IMR-90 (cell line): ENCODE measurements at regions not wholly inside any gene's neighbourhood (a gene's known extent, or its start where the extent isn't known, plus 50 kb on each side); places are given as distances from the start of the nearest gene placed in this dataset.

Source experiments
- ATAC-seq: fragments of 200-7000 bp; cut with Tn5 transposase; 2 replicates; pipeline ENCODE4 v1.9.1; 2020; ENCODE audit warnings: low read depth, mild to moderate bottlenecking, moderate library complexity
- BruUV-seq: library from RNA; stranded (reverse); fragments of 400-500 nt; replicated peaks from 2 replicates; lab custom pipeline; 2021; lab: Mats Ljungman, UMichigan
- CTCF ChIA-PET: fragments of 300-600 bp; formaldehyde crosslinking; extraction: SDS; loops from one replicate; lab custom pipeline; 2021; ENCODE audit warnings: antibody characterized with exemption; lab: Yijun Ruan, JAX
- POLR2A ChIA-PET: fragments of 300-600 bp; sonication (Branson Sonifier 250); formaldehyde crosslinking; loops from one replicate; lab custom pipeline; 2022; ENCODE audit warnings: antibody characterized with exemption; ENCODE audit not compliant: unreplicated experiment; lab: Charles Lee
- DNase-seq: peaks from one replicate; pipeline ENCODE4 v3.0.0; 2013
- H2AFZ ChIP-seq: replicated peaks from 2 replicates; pipeline ENCODE3; 2013; ENCODE audit warnings: low read length, mild to moderate bottlenecking; ENCODE audit not compliant: poor library complexity
- H2AK5ac ChIP-seq: 2 replicates; pipeline ENCODE4 v1.6.1; 2013; ENCODE audit warnings: low read depth, low read length, inconsistent platforms
- H2AK9ac ChIP-seq: replicated peaks from 2 replicates; pipeline ENCODE3; 2013; ENCODE audit warnings: mild to moderate bottlenecking, low read depth, low read length, moderate library complexity; ENCODE audit not compliant: poor library complexity
- H2BK120ac ChIP-seq: 2 replicates; pipeline ENCODE4 v1.6.1; 2013; ENCODE audit warnings: low read depth, low read length, inconsistent platforms
- H2BK15ac ChIP-seq: 3 replicates; pipeline ENCODE4 v1.6.1; 2013; ENCODE audit warnings: low read depth, low read length, inconsistent platforms
- H2BK20ac ChIP-seq: 2 replicates; pipeline ENCODE4 v1.6.1; 2013; ENCODE audit warnings: low read depth, mild to moderate bottlenecking, inconsistent platforms, low read length, moderate library complexity
- H2BK5ac ChIP-seq: 2 replicates; pipeline ENCODE4 v1.6.1; 2013; ENCODE audit warnings: mild to moderate bottlenecking, low read depth, low read length, inconsistent platforms; ENCODE audit not compliant: poor library complexity, severe bottlenecking
- H3K14ac ChIP-seq: replicated peaks from 2 replicates; pipeline ENCODE4 v1.6.1; 2013; ENCODE audit warnings: low read depth, low read length, inconsistent platforms
- H3K18ac ChIP-seq: 2 replicates; pipeline ENCODE4 v1.6.1; 2013; ENCODE audit warnings: low read depth, low read length, control low read depth
- H3K23ac ChIP-seq: 2 replicates; pipeline ENCODE4 v1.6.1; 2013; ENCODE audit warnings: low read depth, low read length, inconsistent platforms
- H3K27ac ChIP-seq: 2 replicates; pipeline ENCODE4 v1.5.1; 2013; ENCODE audit warnings: mild to moderate bottlenecking, control low read depth, low read length; ENCODE audit not compliant: insufficient read depth
- H3K27me3 ChIP-seq: 2 replicates; pipeline ENCODE4 v1.6.1; 2013; ENCODE audit warnings: low read length; ENCODE audit not compliant: control insufficient read depth, insufficient read depth
- H3K36me3 ChIP-seq: 2 replicates; pipeline ENCODE4 v1.6.1; 2013; ENCODE audit warnings: low read length, mixed read lengths; ENCODE audit not compliant: control insufficient read depth, insufficient read depth
- H3K4ac ChIP-seq: 2 replicates; pipeline ENCODE4 v1.6.1; 2013; ENCODE audit warnings: low read depth, low read length, inconsistent platforms
- H3K4me1 ChIP-seq: 2 replicates; pipeline ENCODE4 v1.6.1; 2013; ENCODE audit warnings: low read length, mixed read lengths; ENCODE audit not compliant: control insufficient read depth, insufficient read depth
- H3K4me2 ChIP-seq: 2 replicates; pipeline ENCODE4 v1.6.1; 2013; ENCODE audit warnings: low read depth, mild to moderate bottlenecking, control low read depth, low read length, moderate library complexity
- H3K4me3 ChIP-seq: 2 replicates; pipeline ENCODE4 v1.5.1; 2013; ENCODE audit warnings: low read depth, mild to moderate bottlenecking, control low read depth, low read length, moderate library complexity; ENCODE audit not compliant: insufficient read depth
- H3K56ac ChIP-seq: 2 replicates; pipeline ENCODE4 v1.6.1; 2013; ENCODE audit warnings: low read length, inconsistent platforms; ENCODE audit not compliant: insufficient read depth; ENCODE audit errors: extremely low read depth
- H3K79me1 ChIP-seq, 2 experiments: 2 replicates each; pipeline ENCODE4 v1.6.1; 2013; ENCODE audit warnings: low read length in 2 of 2, inconsistent platforms in 1 of 2, low read depth in 1 of 2
- H3K9ac ChIP-seq: 2 replicates; pipeline ENCODE4 v1.6.1; 2013; ENCODE audit warnings: low read depth, low read length, control low read depth
- H3K9me1 ChIP-seq: 2 replicates; pipeline ENCODE4 v1.6.1; 2013; ENCODE audit warnings: low read length, inconsistent platforms; ENCODE audit not compliant: insufficient read depth
- H3K9me3 ChIP-seq: 2 replicates; pipeline ENCODE4 v1.6.1; 2013; ENCODE audit warnings: low read length; ENCODE audit not compliant: control insufficient read depth, insufficient read depth
- H4K20me1 ChIP-seq: 2 replicates; pipeline ENCODE4 v1.6.1; 2013; ENCODE audit warnings: low read length, inconsistent platforms; ENCODE audit not compliant: insufficient read depth
- H4K5ac ChIP-seq: 2 replicates; pipeline ENCODE4 v1.6.1; 2013; ENCODE audit warnings: mild to moderate bottlenecking, low read depth, low read length, control low read depth
- H4K8ac ChIP-seq, 2 experiments: 2 replicates each; pipeline ENCODE4 v1.6.1; 2013; ENCODE audit warnings: low read depth in 2 of 2, low read length in 2 of 2, control low read depth in 1 of 2, inconsistent platforms in 1 of 2
- H4K91ac ChIP-seq: 2 replicates; pipeline ENCODE4 v1.6.1; 2013; ENCODE audit warnings: low read depth, low read length, inconsistent platforms; ENCODE audit not compliant: insufficient read depth
- BHLHE40 ChIP-seq: fragments of 150-350 bp; IDR thresholded peaks from 2 replicates; pipeline ENCODE4 v1.6.1; 2016; ENCODE audit warnings: mild to moderate bottlenecking, low read depth, low read length
- CEBPB ChIP-seq: IDR thresholded peaks from 2 replicates; pipeline ENCODE4 v1.6.1; 2012; ENCODE audit warnings: low read depth, low read length, improper control_type of control experiment
- CHD1 ChIP-seq: IDR thresholded peaks from 2 replicates; pipeline ENCODE4 v1.6.1; 2012; ENCODE audit warnings: low read depth, low read length, improper control_type of control experiment
- CTCF ChIP-seq: conservative IDR thresholded peaks from 2 replicates; pipeline ENCODE4 v1.5.1; 2012; ENCODE audit warnings: mild to moderate bottlenecking, low read depth, low read length, improper control_type of control experiment
- ELK1 ChIP-seq: fragments of 150-350 bp; IDR thresholded peaks from 2 replicates; pipeline ENCODE4 v1.6.1; 2016; ENCODE audit warnings: low read depth, mild to moderate bottlenecking, low read length, moderate library complexity, borderline replicate concordance
- FOS ChIP-seq: fragments of 150-350 bp; IDR thresholded peaks from 2 replicates; pipeline ENCODE4 v1.6.1; 2016; ENCODE audit warnings: low read depth, low read length
- MAZ ChIP-seq: IDR thresholded peaks from 2 replicates; pipeline ENCODE4 v1.6.1; 2012; ENCODE audit warnings: low read depth, mild to moderate bottlenecking, low read length, improper control_type of control experiment, moderate library complexity, borderline replicate concordance
- MXI1 ChIP-seq: IDR thresholded peaks from 2 replicates; pipeline ENCODE4 v1.6.1; 2012; ENCODE audit warnings: low read depth, mild to moderate bottlenecking, low read length, moderate library complexity, borderline replicate concordance
- RAD21 ChIP-seq: IDR thresholded peaks from 2 replicates; pipeline ENCODE4 v1.6.1; 2012; ENCODE audit warnings: low read length, improper control_type of control experiment
- RCOR1 ChIP-seq: IDR thresholded peaks from 2 replicates; pipeline ENCODE4 v1.6.1; 2012; ENCODE audit warnings: mild to moderate bottlenecking, low read length, improper control_type of control experiment; ENCODE audit not compliant: insufficient replicate concordance
- RFX5 ChIP-seq: IDR thresholded peaks from 2 replicates; pipeline ENCODE4 v1.8.0; 2012; ENCODE audit warnings: low read depth, mild to moderate bottlenecking, low read length, moderate library complexity
- SMC3 ChIP-seq: fragments of 150-350 bp; IDR thresholded peaks from 2 replicates; pipeline ENCODE4 v1.6.1; 2016; ENCODE audit warnings: low read depth, mild to moderate bottlenecking, antibody characterized with exemption, low read length, moderate library complexity
- USF2 ChIP-seq: fragments of 150-350 bp; IDR thresholded peaks from 2 replicates; pipeline ENCODE4 v1.6.1; 2017; ENCODE audit warnings: mild to moderate bottlenecking, antibody characterized with exemption, low read length, low read depth
- WGBS, 2 experiments: methylation state at CpG; one replicate each; pipeline versions ENCODE4 v1.1.5 to v1.1.7; 2013; ENCODE audit warnings: missing lambda C conversion rate in 2 of 2; ENCODE audit not compliant: insufficient read length in 1 of 2; ENCODE audit errors: extremely low coverage in 2 of 2; 5-methylcytosine and 5-hydroxymethylcytosine counted together
- dilution Hi-C: fragments of 300-500 bp; cut with HindIII; formaldehyde crosslinking; loops from one replicate; pipeline ENCODE4 v1.14.3; 2018; ENCODE audit warnings: low sequenced_read_pairs; ENCODE audit not compliant: unreplicated experiment
- in situ Hi-C: fragments of 300-500 bp; cut with MboI; formaldehyde crosslinking; loops from 3 replicates; pipeline ENCODE4 v1.14.3; 2019; ENCODE audit warnings: low sequenced_read_pairs, inconsistent platforms, mixed read lengths
- intact Hi-C: fragments of 100-400 bp; cut with micrococcal nuclease; formaldehyde crosslinking; loops from 2 replicates; pipeline ENCODE4 v1.10.0; 2022

GRCh38 chr11:38481391-38481790, 1883.4 kb upstream of the RAG2 start:
- no peak overlapping the region for H4K91ac ChIP-seq
- dilution Hi-C loops, result no loop called here

More at GRCh38 chr11:38481391-38481790, 1883.4 kb upstream of the RAG2 start:
- H2AK5ac ChIP-seq, result no peak overlapping the region
- H2AFZ ChIP-seq, result no peak overlapping the region
- 62% methylated on average over 5 of the region's 12 CpGs; no CpG with 5 or more reads in 1 of the 2 experiments for WGBS, 2 experiments
- no peak overlapping the region for H3K23ac ChIP-seq
- no peak overlapping the region for H3K4me3 ChIP-seq
- TF ChIP-seq CEBPB (no peak), MXI1 (no peak), RCOR1 (no peak), FOS (no peak), SMC3 (no peak), ELK1 (no peak), MAZ (no peak), CTCF (no peak), USF2 (no peak), CHD1 (no peak), RAD21 (no peak), BHLHE40 (no peak), RFX5 (no peak)
- no TSS peak for BruUV-seq
- H4K8ac ChIP-seq, result no peak overlapping the region
- no peak overlapping the region for H4K5ac ChIP-seq
- ChIA-PET CTCF (no interaction called here), POLR2A (no interaction called here)
- no peaks in the 10 kb centered on the region for H3K36me3 ChIP-seq
- no peaks in the 10 kb centered on the region for H3K9me1 ChIP-seq
- no peak overlapping the region for H2AK9ac ChIP-seq
- H3K27ac ChIP-seq, result no peak overlapping the region
- no peak overlapping the region for H2BK5ac ChIP-seq
- ATAC-seq (no peak), DNase-seq (no peak)
- H3K79me1 ChIP-seq, result no peaks in the 10 kb centered on the region
- no peak overlapping the region for H3K4me2 ChIP-seq
- H3K9ac ChIP-seq, result no peak overlapping the region
- H2BK20ac ChIP-seq, result no peak overlapping the region
- H3K9me3 ChIP-seq, result peaks cover 11% of the 10 kb centered on the region
- H3K14ac ChIP-seq, result no peak overlapping the region
- H3K4ac ChIP-seq, result no peak overlapping the region
- H4K20me1 ChIP-seq, result no peaks in the 10 kb centered on the region
- intact Hi-C loops (no loop called here), in situ Hi-C loops (no loop called here)
- no peak overlapping the region for H3K18ac ChIP-seq
- no peaks in the 10 kb centered on the region for H3K27me3 ChIP-seq
- no peaks in the 10 kb centered on the region for H3K4me1 ChIP-seq
- H3K56ac ChIP-seq, result no peak overlapping the region
- H2BK120ac ChIP-seq, result no peak overlapping the region
- H2BK15ac ChIP-seq, result no peak overlapping the region
